GM10248 (cell line): ENCODE measurements at regions not wholly inside any gene's neighbourhood (a gene's known extent, or its start where the extent isn't known, plus 50 kb on each side); places are given as distances from the start of the nearest gene placed in this dataset.

Source experiments
- CTCF ChIA-PET: fragments of 300-600 bp; sonication (Branson Sonifier 250); formaldehyde crosslinking; extraction: SDS; loops from one replicate; lab custom pipeline; 2021; ENCODE audit warnings: antibody characterized with exemption; lab: Yijun Ruan, JAX
- POLR2A ChIA-PET: fragments of 350-650 bp; sonication (Branson Sonifier 250); formaldehyde crosslinking; extraction: SDS; loops from one replicate; lab custom pipeline; 2020; ENCODE audit warnings: antibody characterized with exemption; lab: Yijun Ruan, JAX
- DNase-seq: peaks from one replicate; pipeline ENCODE4 v3.0.0; 2012; ENCODE audit errors: extremely low spot score
- TF ChIP-seq, protein P1 (sequence below): IDR thresholded peaks from 2 replicates; pipeline ENCODE4 v1.5.1; 2012; ENCODE audit warnings: mild to moderate bottlenecking, low read depth; ENCODE audit errors: extremely low read depth, missing control alignments, control extremely low read depth

DNA sequence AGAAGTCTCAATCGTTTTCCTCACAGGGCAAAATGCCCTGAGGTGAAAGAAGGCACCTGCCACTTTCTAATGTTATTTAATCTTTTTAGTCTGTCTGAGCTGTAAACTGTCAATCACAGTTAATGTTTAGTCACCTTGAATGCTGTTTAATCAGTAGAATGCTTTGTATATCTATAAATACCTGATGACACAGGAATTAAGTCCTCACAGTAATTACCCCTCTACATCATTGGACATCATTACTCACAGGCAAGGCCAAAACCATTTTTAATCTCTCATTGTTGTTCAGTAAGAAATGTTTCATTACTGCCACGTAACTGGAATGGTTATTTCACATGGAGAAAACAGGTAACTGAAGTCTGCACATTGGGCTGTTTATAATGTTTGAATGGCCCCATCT, 178.8 kb downstream of the EXOC5 start:
- POLR2A ChIA-PET, result no interaction called here
- CTCF ChIA-PET, result no interaction called here
- TF ChIP-seq, protein P1, sequence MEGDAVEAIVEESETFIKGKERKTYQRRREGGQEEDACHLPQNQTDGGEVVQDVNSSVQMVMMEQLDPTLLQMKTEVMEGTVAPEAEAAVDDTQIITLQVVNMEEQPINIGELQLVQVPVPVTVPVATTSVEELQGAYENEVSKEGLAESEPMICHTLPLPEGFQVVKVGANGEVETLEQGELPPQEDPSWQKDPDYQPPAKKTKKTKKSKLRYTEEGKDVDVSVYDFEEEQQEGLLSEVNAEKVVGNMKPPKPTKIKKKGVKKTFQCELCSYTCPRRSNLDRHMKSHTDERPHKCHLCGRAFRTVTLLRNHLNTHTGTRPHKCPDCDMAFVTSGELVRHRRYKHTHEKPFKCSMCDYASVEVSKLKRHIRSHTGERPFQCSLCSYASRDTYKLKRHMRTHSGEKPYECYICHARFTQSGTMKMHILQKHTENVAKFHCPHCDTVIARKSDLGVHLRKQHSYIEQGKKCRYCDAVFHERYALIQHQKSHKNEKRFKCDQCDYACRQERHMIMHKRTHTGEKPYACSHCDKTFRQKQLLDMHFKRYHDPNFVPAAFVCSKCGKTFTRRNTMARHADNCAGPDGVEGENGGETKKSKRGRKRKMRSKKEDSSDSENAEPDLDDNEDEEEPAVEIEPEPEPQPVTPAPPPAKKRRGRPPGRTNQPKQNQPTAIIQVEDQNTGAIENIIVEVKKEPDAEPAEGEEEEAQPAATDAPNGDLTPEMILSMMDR, result no peak

GRCh38 chr14:57087841-57088240, 180.9 kb downstream of the EXOC5 start:
- CTCF ChIA-PET, result no interaction called here
- TF ChIP-seq, protein P1, result no peak
- POLR2A ChIA-PET, result no interaction called here
- no peak for DNase-seq

More for the DNA sequence above, 178.8 kb downstream of the EXOC5 start:
- no peak for DNase-seq

- TF ChIP-seq, protein P1, result no peak
- DNase-seq, result no peak
- ChIA-PET CTCF (no interaction called here), POLR2A (no interaction called here)
These were observed 182.2 kb downstream of the EXOC5 start for GRCh38 chr14:57086271-57087162.

GRCh38 chr14:57085801-57086200, 182.9 kb downstream of the EXOC5 start:
- TF ChIP-seq, protein P1, result no peak
- no peak for DNase-seq
- ChIA-PET CTCF (no interaction called here), POLR2A (no interaction called here)

DNA sequence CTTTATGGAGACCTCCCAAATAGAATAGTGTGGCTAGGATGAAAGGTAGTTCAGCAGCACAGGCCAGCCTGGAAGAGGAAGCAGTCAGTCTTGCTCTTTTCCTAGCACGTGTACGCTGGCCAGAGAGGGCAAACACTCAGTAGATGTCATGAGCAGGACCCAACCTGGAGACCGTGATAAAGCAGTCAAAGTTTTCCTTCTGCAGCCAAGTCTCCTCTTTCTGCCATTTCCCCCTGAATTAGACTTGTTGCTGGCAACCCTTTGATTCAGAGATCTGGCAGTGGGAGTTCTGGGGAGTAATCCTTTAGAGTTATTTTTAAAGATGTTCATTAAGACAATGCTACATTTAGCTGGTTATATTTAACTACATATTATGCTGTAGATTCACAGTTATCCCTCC, 183.7 kb downstream of the EXOC5 start:
- POLR2A ChIA-PET, result no interaction called here
- no peak for DNase-seq
- TF ChIP-seq, protein P1, result no peak
- CTCF ChIA-PET, result no interaction called here

- CTCF ChIA-PET, result interaction anchor here (1.7 kb wide), 1 partner anchor 10 kb away, joined by 5 read pairs; no protein-coding TSS in a partner anchor
- no peak for DNase-seq
- TF ChIP-seq, protein P1, result no peak
- POLR2A ChIA-PET, result no interaction called here
These were observed 188.0 kb downstream of the EXOC5 start for GRCh38 chr14:57080691-57081090.
